ENCODE measurements at regions not wholly inside any gene's neighbourhood (a gene's known extent, or its start where the extent isn't known, plus 50 kb on each side); places are given as distances from the start of the nearest gene placed in this dataset.

DNA sequence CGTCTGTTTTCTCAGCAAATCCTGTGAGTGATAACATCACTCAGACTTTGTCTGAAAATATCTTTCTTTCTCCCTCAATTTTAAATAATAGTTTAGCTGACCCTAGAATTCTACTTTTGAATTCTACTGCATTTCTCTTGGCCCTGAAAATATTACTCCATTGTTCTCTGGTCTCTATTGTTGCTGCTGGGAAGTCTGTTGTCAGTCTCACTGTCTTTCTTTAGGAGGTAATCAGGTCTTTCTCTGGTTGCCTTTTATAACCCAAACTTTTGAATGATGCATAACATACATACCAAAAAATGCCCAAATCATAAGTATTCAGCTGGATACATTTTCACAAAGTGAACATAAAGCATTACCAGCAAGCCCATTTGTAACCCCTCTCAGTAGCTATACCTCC, 100.0 kb downstream of the MATN1 start:
- TF ChIP-seq, protein P1, sequence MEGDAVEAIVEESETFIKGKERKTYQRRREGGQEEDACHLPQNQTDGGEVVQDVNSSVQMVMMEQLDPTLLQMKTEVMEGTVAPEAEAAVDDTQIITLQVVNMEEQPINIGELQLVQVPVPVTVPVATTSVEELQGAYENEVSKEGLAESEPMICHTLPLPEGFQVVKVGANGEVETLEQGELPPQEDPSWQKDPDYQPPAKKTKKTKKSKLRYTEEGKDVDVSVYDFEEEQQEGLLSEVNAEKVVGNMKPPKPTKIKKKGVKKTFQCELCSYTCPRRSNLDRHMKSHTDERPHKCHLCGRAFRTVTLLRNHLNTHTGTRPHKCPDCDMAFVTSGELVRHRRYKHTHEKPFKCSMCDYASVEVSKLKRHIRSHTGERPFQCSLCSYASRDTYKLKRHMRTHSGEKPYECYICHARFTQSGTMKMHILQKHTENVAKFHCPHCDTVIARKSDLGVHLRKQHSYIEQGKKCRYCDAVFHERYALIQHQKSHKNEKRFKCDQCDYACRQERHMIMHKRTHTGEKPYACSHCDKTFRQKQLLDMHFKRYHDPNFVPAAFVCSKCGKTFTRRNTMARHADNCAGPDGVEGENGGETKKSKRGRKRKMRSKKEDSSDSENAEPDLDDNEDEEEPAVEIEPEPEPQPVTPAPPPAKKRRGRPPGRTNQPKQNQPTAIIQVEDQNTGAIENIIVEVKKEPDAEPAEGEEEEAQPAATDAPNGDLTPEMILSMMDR (conservative IDR thresholded peaks at IDR 0.05; ENCODE audit: low read length) = no peak
- no peak for TF ChIP-seq EZH2phosphoT487 (IDR thresholded peaks at IDR 0.05; ENCODE audit: borderline replicate concordance)
